ENCODE measurements at regions not wholly inside any gene's neighbourhood (a gene's known extent, or its start where the extent isn't known, plus 50 kb on each side); places are given as distances from the start of the nearest gene placed in this dataset.
"Not testable (repeated sequence)": the region's sequence is repeated elsewhere in the genome, so short reads cannot be mapped to it uniquely, and the experiment has no call there.

DNA sequence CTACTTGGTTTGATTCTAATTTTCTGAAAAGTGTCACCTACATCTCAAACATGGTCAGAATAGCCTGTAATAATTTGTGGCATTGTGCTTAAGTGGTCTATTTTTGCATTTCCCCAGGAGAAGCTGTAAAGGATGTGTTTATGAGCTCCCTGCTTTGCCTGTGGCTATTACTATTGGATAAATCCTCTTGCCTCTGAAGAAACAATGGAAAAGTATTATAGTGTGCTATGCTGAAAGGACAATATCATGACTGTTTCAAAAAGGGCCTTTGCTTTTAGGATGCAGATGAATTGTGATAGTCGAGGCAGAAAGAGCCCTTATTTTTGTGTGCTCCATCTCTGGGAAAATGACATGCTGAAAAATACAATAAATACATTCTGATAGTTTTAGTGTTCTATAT, 94.1 kb upstream of the ARMC3 start:
- TF ChIP-seq CTCF (IDR thresholded peaks at IDR 0.05; ENCODE audit: unreplicated experiment) = no peak
- Mint-ChIP-seq H3K27me3 (no peaks in the 10 kb centered on the region), H3K4me3 (ENCODE audit: low read depth) (no peak overlapping the region), H3K9me3 (ENCODE audit: low read depth) (peaks cover 7% of the 10 kb centered on the region), H3K27ac (no peak overlapping the region), H3K4me1 (ENCODE audit: low read depth) (peaks cover 1% of the 10 kb centered on the region), H3K36me3 (ENCODE audit: insufficient read depth) (no peaks in the 10 kb centered on the region)
- DNase-seq (ENCODE audit: low spot score, unreplicated experiment) = no peak

GRCh38 chr10:22833353-22833752, 94.5 kb upstream of the ARMC3 start:
- no peak for DNase-seq (ENCODE audit: low spot score, unreplicated experiment)
- H3K4me3 Mint-ChIP-seq (ENCODE audit: low read depth) = no peak overlapping the region
- H3K36me3 Mint-ChIP-seq (ENCODE audit: insufficient read depth) = no peaks in the 10 kb centered on the region
- no peak overlapping the region for H3K27ac Mint-ChIP-seq
- peaks cover 1% of the 10 kb centered on the region for H3K4me1 Mint-ChIP-seq (ENCODE audit: low read depth)
- no peaks in the 10 kb centered on the region for H3K27me3 Mint-ChIP-seq
- H3K9me3 Mint-ChIP-seq (ENCODE audit: low read depth) = peaks cover 9% of the 10 kb centered on the region
- TF ChIP-seq CTCF (IDR thresholded peaks at IDR 0.05; ENCODE audit: unreplicated experiment) = no peak

- no peak for DNase-seq (ENCODE audit: low spot score, unreplicated experiment)
- H3K27me3 Mint-ChIP-seq = no peaks in the 10 kb centered on the region
- H3K27ac Mint-ChIP-seq = no peak overlapping the region
- H3K36me3 Mint-ChIP-seq (ENCODE audit: insufficient read depth) = no peaks in the 10 kb centered on the region
- no peak overlapping the region for H3K4me3 Mint-ChIP-seq (ENCODE audit: low read depth)
- peaks cover 1% of the 10 kb centered on the region for H3K4me1 Mint-ChIP-seq (ENCODE audit: low read depth)
- TF ChIP-seq CTCF (IDR thresholded peaks at IDR 0.05; ENCODE audit: unreplicated experiment) = no peak
- peaks cover 8% of the 10 kb centered on the region for H3K9me3 Mint-ChIP-seq (ENCODE audit: low read depth)
Observed at GRCh38 chr10:22832851-22833250, 95.0 kb upstream of the ARMC3 start.

DNA sequence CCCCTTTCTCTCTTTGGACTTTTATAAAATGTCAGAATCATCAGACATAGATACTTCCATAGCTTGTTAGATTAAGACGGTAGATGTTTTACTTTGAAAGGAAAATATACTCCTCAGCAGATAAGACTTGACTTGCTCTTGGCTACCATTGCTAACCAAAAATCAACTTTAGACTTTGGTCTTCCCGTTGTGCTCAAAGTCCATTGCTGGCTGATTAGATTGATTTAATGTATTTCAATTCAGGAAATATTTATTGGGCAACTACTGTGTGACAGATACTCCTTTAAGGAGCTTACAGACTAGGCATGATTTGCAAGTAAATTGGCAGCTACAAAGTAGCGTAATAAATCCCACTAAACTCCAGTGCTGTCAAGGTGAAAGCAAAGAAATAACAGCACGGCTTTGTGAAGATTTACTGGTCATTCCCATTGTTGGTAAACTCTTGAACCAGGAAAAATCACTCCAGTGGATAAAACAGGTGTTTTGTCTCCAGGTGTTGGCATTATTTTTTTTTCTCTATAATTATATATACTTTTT, 95.7 kb upstream of the ARMC3 start:
- DNase-seq (ENCODE audit: low spot score, unreplicated experiment) = no peak
- Mint-ChIP-seq H3K27ac (no peak overlapping the region), H3K27me3 (no peaks in the 10 kb centered on the region), H3K4me3 (ENCODE audit: low read depth) (no peak overlapping the region), H3K36me3 (ENCODE audit: insufficient read depth) (no peaks in the 10 kb centered on the region), H3K4me1 (ENCODE audit: low read depth) (peaks cover 1% of the 10 kb centered on the region), H3K9me3 (ENCODE audit: low read depth) (peaks cover 6% of the 10 kb centered on the region)
- no peak for TF ChIP-seq CTCF (IDR thresholded peaks at IDR 0.05; ENCODE audit: unreplicated experiment)

GRCh38 chr10:22831586-22831985, 96.3 kb upstream of the ARMC3 start:
- no peak for TF ChIP-seq CTCF (IDR thresholded peaks at IDR 0.05; ENCODE audit: unreplicated experiment)
- no peak overlapping the region for H3K4me3 Mint-ChIP-seq (ENCODE audit: low read depth)
- peaks cover 6% of the 10 kb centered on the region for H3K9me3 Mint-ChIP-seq (ENCODE audit: low read depth)

GRCh38 chr10:22828712-22829111, 99.1 kb upstream of the ARMC3 start:
- not testable (repeated sequence) for DNase-seq (ENCODE audit: low spot score, unreplicated experiment); H3K4me3 Mint-ChIP-seq (ENCODE audit: low read depth); H3K4me1 Mint-ChIP-seq (ENCODE audit: low read depth); H3K27ac Mint-ChIP-seq; H3K27me3 Mint-ChIP-seq; H3K36me3 Mint-ChIP-seq (ENCODE audit: insufficient read depth)
- H3K9me3 Mint-ChIP-seq (ENCODE audit: low read depth) = peaks cover 13% of the 10 kb centered on the region

More at GRCh38 chr10:22831586-22831985, 96.3 kb upstream of the ARMC3 start:
- H3K27me3 Mint-ChIP-seq = no peaks in the 10 kb centered on the region
- H3K27ac Mint-ChIP-seq = no peak overlapping the region
- no peak for DNase-seq (ENCODE audit: low spot score, unreplicated experiment)
- H3K36me3 Mint-ChIP-seq (ENCODE audit: insufficient read depth) = no peaks in the 10 kb centered on the region
- H3K4me1 Mint-ChIP-seq (ENCODE audit: low read depth) = peaks cover 1% of the 10 kb centered on the region
